ENCODE measurements at regions not wholly inside any gene's neighbourhood (a gene's known extent, or its start where the extent isn't known, plus 50 kb on each side); places are given as distances from the start of the nearest gene placed in this dataset.

DNA sequence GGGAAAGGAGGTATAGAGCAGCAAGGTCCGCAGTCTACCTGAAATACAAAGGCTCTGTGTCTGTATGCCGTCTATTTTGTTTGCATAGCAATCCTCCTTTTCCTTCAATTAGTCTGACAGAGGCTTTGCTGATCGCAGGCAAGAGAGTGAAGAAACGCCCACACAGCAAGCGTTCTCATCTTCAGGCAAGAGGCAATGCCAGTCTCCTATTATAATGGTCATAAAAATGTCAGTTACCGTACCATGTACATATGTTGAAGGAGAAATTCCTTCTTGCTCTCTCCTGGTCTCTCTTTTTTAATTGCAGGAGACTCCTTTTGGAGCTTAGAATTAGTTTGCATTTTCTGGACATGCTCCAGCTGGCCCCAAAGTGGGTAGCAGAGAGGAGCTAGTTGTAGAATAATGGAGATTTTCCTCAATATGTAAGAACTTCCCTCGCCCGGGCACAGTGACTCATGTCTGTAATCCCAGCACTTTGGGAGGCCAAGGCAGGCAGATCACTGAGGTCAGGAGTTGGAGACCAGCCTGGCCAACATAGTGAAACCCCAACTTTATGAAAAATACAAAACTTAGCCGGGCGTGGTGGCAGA is 139.5 kb downstream of the PFKFB3 start:
- no peak for DNase-seq (ENCODE audit: low read depth)

GRCh38 chr10:6343305-6344010 is 140.7 kb downstream of the PFKFB3 start:
- no peak for DNase-seq (ENCODE audit: low read depth)

GRCh38 chr10:6345404-6345803 is 142.7 kb downstream of the PFKFB3 start:
- DNase-seq (ENCODE audit: low read depth) = no peak

DNA sequence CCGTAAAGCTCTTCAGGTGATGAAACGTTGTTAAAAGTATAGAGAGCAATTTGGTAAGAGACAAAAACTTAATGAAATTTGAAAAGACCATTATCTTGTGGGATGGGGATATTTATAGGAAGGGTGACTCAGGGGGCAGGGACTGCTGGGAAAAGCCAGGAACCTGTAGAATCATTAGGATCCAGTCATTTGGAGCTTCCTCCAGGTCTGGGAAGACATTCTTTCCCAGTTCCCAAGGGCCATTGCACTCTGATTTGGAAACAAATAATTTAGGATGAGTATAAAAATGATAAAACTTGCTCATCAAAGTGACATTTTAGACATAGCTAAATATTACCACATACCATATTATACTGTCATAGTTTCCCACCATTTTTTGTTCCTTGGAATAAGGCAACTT is 143.9 kb downstream of the PFKFB3 start:
- DNase-seq (ENCODE audit: low read depth) = peak; percentile 20

GRCh38 chr10:6347391-6347951 is 144.7 kb downstream of the PFKFB3 start:
- DNase-seq (ENCODE audit: low read depth) = peak; percentile 30

- peak; percentile 12 for DNase-seq (ENCODE audit: low read depth)
Measured at GRCh38 chr10:6348096-6348874, 145.6 kb downstream of the PFKFB3 start.

DNA sequence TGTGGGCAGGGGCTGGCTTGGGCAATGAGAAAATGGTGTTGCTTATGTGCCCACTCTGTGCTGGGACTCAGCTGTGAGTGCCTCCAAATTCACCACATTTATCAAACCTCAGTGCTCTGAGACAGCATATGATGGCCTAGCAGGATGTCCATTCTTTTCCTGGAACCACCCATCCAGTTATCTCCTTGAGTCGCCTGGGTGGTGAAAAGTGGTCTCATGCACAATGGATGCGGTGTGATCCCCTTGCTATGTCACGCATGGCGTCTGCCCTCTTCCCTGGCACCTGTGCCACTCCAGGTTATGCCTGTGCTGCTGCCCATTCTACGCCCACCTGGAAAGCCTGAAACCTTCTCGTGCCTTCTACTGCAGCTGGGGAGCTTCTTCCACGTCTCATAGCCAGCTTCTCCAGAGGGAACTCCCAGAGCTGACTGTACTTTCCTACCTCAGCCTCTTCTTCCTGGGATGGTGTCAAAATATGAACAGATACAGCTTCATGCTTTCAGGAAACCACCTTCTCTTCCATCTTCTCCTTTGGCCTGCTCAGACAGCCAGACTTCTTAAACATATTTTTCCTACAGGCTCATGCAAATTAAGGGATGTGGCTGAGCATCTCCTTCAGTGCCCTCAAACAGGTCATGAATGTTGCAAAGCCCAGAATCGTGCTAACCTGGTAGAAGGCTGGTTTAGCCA is 147.3 kb downstream of the PFKFB3 start:
- no peak for DNase-seq (ENCODE audit: low read depth)

GRCh38 chr10:6350609-6351008 is 147.9 kb downstream of the PFKFB3 start:
- DNase-seq (ENCODE audit: low read depth) = no peak

GRCh38 chr10:6351495-6351894 is 148.8 kb downstream of the PFKFB3 start:
- no peak for DNase-seq (ENCODE audit: low read depth)

- DNase-seq (ENCODE audit: low read depth) = no peak
Measured at GRCh38 chr10:6353526-6353925, 150.8 kb downstream of the PFKFB3 start.

DNA sequence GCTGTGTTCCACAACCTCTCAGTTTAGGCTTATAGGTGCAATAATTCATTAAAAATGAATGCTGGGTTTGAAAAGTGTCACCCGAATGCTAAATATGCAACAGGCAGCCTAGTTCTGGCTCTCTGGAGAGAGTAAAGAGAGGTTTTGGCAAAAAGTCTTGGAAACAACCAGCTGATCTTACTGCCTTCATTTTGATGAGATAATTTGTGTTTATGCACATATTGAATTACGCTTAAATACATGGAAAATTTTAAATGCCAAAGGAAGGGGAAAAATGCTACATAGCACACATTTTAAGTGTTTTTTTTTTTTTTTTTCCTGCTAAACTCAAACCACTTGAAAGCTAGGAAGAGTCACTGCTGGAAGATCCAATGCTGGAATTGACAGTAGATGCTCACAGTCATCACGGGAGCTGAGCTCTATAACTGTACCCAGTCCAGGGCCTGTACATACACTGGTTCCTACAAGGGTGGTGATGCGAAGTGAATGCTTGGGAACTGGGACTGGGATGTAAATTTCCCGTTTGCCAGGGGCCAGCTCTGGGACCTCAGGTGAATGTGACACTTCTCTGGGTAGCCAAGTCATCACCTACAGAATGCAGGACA is 151.5 kb downstream of the PFKFB3 start:
- no peak for DNase-seq (ENCODE audit: low read depth)

DNA sequence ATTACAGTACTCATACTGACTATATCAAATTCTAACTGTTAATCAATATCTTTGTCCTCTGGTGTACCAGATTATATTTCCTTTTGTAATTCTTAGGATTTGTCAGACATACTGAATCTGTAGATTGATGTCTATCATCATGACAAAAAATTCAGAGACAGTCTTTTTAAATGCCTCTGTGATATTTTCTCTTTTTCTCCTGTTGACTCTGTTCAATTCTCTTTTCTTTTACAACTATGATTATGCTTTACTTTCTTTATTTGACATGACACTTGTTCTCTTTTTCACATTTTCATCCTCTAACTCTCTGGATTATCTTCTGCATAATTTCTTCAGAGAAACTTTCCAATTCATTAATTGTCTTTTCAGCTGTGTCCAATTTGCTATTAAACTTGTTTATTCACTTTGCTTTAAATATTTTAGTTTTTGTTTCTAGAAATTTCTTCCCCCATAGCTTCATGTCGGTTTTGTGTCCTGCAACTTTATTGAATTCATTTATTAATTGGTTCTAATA is 153.6 kb downstream of the PFKFB3 start:
- DNase-seq (ENCODE audit: low read depth) = no peak

DNA sequence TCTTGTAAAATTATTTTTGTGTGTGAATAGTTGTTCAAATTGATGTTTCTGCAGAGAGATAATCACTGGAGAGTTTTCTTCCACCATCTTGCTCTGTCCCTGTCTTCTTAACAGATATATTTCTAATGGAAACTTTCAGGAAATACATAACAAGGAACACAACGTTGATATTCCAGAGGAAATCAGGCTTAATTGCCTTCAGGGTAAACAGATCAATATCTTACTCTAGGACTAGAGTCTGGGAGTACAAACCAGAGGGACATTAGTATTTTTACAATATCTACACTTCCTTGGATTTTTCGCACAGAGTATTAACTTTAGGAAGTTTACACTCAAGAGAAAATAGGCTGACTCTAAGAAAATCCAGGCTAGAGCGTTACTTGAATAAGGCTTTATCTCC is 159.1 kb downstream of the PFKFB3 start:
- no peak for DNase-seq (ENCODE audit: low read depth)

GRCh38 chr10:6362879-6363278 is 160.1 kb downstream of the PFKFB3 start:
- no peak for DNase-seq (ENCODE audit: low read depth)

DNA sequence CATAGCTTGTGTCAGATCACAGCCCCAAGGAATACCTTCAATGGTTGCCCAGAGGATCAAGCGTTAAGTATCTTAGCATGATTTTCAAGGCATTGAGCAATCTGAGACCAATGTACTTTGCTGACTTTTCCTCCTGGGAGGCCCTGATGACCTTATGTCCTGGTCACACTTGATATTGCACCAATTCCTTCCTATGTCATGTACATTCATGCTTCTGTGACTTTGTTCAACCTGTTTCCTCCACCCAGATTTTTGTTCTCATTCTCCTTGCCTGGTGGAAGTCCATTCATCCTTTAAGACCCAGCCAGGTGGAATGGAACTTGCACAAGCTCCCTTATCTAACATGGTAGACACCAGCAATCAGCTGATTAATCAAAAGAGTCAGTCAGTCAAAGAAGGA is 160.8 kb downstream of the PFKFB3 start:
- DNase-seq (ENCODE audit: low read depth) = no peak

- DNase-seq (ENCODE audit: low read depth) = no peak
Measured at GRCh38 chr10:6364283-6364682, 161.6 kb downstream of the PFKFB3 start.

GRCh38 chr10:6364893-6365292 is 162.2 kb downstream of the PFKFB3 start:
- DNase-seq (ENCODE audit: low read depth) = no peak

- no peak for DNase-seq (ENCODE audit: low read depth)
Measured at GRCh38 chr10:6365384-6365783, 162.7 kb downstream of the PFKFB3 start.
